SK-N-MC (cell line): ENCODE measurements at regions not wholly inside any gene's neighbourhood (a gene's known extent, or its start where the extent isn't known, plus 50 kb on each side); places are given as distances from the start of the nearest gene placed in this dataset.
"Not testable (repeated sequence)": the region's sequence is repeated elsewhere in the genome, so short reads cannot be mapped to it uniquely, and the experiment has no call there.

Source experiments
- EZH2 ChIP-seq: fragments of 200-600 bp; sonication (generic); IDR thresholded peaks from one replicate; pipeline ENCODE4 v1.6.1; 2017; ENCODE audit warnings: antibody characterized with exemption
- POLR2AphosphoS5 ChIP-seq: IDR thresholded peaks from 2 replicates; pipeline ENCODE4 v1.6.1; 2012; ENCODE audit warnings: mild to moderate bottlenecking, low read depth, low read length, borderline replicate concordance

- not testable (repeated sequence) for TF ChIP-seq POLR2AphosphoS5, EZH2
Measured at GRCh38 chr15:45822968-45823367, 188.1 kb downstream of the SQOR start.
